ENCODE measurements at regions not wholly inside any gene's neighbourhood (a gene's known extent, or its start where the extent isn't known, plus 50 kb on each side); places are given as distances from the start of the nearest gene placed in this dataset.

DNA sequence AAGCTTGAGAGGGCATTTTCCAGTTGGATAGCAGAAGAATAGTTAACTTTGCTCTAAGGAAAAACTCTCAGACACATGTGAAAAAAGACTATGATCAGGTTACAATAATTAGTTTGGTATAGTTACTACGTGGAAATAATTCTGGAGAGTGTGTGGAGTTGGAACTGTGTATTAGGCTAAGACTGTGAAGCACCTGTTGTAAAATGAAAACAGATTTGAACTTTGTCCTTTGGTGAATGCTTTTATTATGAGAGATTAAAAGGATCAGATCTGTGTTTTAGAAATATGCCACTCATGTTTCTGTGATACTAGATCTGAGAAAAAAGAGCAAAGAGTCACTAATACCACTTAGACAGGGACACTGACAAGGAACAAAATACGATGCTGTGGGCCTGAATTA, 807.5 kb upstream of the ATXN8OS start:
- ATAC-seq (no peak), DNase-seq (no peak)
- intact Hi-C loops (cut with DNase I): no loop called here
- Histone ChIP-seq H3K36me3 (no peaks in the 10 kb centered on the region), H3K27ac (no peak overlapping the region), H3K9me3 (no peaks in the 10 kb centered on the region), H3K4me1 (no peaks in the 10 kb centered on the region), H3K27me3 (no peaks in the 10 kb centered on the region), H3K4me3 (no peak overlapping the region)
- TF ChIP-seq, protein P1, sequence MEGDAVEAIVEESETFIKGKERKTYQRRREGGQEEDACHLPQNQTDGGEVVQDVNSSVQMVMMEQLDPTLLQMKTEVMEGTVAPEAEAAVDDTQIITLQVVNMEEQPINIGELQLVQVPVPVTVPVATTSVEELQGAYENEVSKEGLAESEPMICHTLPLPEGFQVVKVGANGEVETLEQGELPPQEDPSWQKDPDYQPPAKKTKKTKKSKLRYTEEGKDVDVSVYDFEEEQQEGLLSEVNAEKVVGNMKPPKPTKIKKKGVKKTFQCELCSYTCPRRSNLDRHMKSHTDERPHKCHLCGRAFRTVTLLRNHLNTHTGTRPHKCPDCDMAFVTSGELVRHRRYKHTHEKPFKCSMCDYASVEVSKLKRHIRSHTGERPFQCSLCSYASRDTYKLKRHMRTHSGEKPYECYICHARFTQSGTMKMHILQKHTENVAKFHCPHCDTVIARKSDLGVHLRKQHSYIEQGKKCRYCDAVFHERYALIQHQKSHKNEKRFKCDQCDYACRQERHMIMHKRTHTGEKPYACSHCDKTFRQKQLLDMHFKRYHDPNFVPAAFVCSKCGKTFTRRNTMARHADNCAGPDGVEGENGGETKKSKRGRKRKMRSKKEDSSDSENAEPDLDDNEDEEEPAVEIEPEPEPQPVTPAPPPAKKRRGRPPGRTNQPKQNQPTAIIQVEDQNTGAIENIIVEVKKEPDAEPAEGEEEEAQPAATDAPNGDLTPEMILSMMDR (IDR thresholded peaks at IDR 0.05): no peak

DNA sequence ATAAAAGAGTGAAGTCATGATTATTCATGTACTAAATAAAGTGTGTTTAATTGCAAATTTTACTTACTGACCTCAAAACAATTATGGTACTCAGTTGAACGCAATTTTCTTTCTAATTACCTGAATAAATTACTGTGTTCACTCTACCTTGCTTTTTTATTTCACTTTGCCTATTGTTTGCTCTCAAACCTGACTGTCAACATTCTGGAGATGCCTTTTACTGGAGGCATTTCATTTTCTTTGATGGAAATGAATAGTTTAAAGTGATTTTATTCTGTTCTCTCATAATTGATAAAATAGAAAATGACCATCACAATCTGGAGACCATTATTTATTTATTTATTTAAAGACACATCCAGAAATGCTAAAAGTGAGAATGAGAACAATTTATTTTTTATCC, 811.5 kb upstream of the ATXN8OS start:
- DNase-seq (no peak), ATAC-seq (no peak)
- Histone ChIP-seq H3K27me3 (no peaks in the 10 kb centered on the region), H3K27ac (no peak overlapping the region), H3K4me3 (no peak overlapping the region), H3K36me3 (no peaks in the 10 kb centered on the region), H3K4me1 (no peaks in the 10 kb centered on the region), H3K9me3 (no peaks in the 10 kb centered on the region)
- TF ChIP-seq, protein P1 (IDR thresholded peaks at IDR 0.05): no peak
- intact Hi-C loops (cut with DNase I): no loop called here

DNA sequence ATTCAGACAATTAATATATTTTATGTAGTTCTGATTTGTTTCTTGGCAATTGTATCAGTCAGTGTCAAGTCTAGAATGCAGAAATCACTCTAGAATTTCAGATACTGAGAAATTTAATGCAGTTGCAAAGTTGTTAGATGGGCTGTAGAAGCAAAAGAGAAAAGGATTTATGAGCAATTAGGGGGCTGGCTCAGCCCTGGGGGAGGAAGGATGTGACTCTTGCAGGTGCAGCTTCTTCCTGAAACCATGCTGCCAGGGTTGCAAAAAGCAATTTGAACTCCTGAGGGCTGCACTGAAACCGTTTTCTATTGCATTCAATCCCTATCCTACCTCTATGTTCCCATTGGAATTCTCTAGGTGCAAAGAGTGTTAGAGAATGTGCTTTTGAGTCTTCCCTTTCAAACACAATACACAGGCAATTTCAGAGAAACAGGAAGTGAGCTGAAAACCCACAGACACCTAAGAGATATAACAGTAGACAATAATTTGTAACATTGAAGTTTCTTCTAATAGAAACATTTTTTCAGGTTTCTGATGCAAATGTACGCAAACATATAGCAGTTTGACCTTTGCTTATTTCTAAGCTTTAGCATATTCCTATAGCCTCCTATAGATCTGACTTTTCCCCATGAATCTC, 814.7 kb upstream of the ATXN8OS start:
- Histone ChIP-seq H3K27me3 (no peaks in the 10 kb centered on the region), H3K4me1 (no peaks in the 10 kb centered on the region), H3K9me3 (no peaks in the 10 kb centered on the region), H3K36me3 (no peaks in the 10 kb centered on the region), H3K27ac (no peak overlapping the region), H3K4me3 (no peak overlapping the region)
- no peak for ATAC-seq
- no peak for DNase-seq
- TF ChIP-seq, protein P1 (IDR thresholded peaks at IDR 0.05): no peak
- intact Hi-C loops (cut with DNase I): no loop called here

DNA sequence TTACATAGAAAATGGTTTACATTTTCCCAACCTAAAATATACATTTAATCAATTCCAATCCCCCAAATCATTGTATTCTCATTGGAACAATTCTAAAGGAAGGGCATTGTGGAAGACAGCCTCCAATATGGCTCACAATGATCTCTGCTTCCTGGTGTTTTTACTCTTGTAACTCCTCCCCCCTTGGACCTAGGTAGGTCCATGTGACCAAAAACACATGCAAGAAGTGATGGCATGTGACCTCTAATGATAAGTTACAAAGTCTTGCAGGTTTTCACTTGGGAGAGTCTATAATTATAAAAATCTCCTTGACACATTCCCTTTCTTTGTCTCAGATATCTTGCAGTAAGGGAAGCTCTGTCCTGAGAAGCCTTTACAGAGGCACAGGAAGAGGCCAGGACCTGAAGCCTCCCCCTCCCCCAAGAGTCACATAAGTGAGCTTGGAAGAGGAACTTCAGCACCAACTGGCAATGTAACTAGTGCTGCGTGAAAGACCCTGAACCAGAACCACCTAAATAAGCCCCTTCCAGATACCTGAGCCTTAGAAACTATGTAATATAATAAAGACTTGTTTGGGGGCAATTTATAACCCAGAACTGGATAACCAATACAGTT, 816.2 kb upstream of the ATXN8OS start:
- no peak overlapping the region for H3K4me3 ChIP-seq
- DNase-seq: no peak
- TF ChIP-seq, protein P1 (IDR thresholded peaks at IDR 0.05): no peak
- no peaks in the 10 kb centered on the region for H3K9me3 ChIP-seq
- H3K27ac ChIP-seq: no peak overlapping the region
- H3K27me3 ChIP-seq: no peaks in the 10 kb centered on the region
- no peak for ATAC-seq
- H3K4me1 ChIP-seq: no peaks in the 10 kb centered on the region
- intact Hi-C loops (cut with DNase I): no loop called here
- no peaks in the 10 kb centered on the region for H3K36me3 ChIP-seq

- Histone ChIP-seq H3K4me1 (no peaks in the 10 kb centered on the region), H3K36me3 (no peaks in the 10 kb centered on the region), H3K27me3 (no peaks in the 10 kb centered on the region), H3K9me3 (no peaks in the 10 kb centered on the region), H3K4me3 (no peak overlapping the region), H3K27ac (no peak overlapping the region)
- DNase-seq (no peak), ATAC-seq (no peak)
- TF ChIP-seq, protein P1 (IDR thresholded peaks at IDR 0.05): no peak
- intact Hi-C loops (cut with DNase I): no loop called here
Observed at GRCh38 chr13:69288026-69288425, 819.6 kb upstream of the ATXN8OS start.
